Panc1 (cell line): ENCODE measurements at regions not wholly inside any gene's neighbourhood (a gene's known extent, or its start where the extent isn't known, plus 50 kb on each side); places are given as distances from the start of the nearest gene placed in this dataset.

Source experiments
- ATAC-seq: fragments of 200-7000 bp; cut with Tn5 transposase; 2 replicates; pipeline ENCODE4 v1.9.1; 2020; ENCODE audit warnings: mild to moderate bottlenecking, moderate library complexity
- BruUV-seq: library from RNA; stranded (reverse); fragments of 400-500 nt; replicated peaks from 2 replicates; lab custom pipeline; 2021; lab: Mats Ljungman, UMichigan
- CTCF ChIA-PET: fragments of 300-600 bp; sonication (Branson Sonifier 250); formaldehyde crosslinking; loops from one replicate; lab custom pipeline; 2022; ENCODE audit warnings: antibody characterized with exemption; lab: Charles Lee
- POLR2A ChIA-PET: fragments of 300-600 bp; sonication (Branson Sonifier 250); formaldehyde crosslinking; loops from one replicate; lab custom pipeline; 2022; ENCODE audit warnings: antibody characterized with exemption; lab: Charles Lee
- DNase-seq: peaks from one replicate; pipeline ENCODE4 v3.0.0-alpha.2; 2010; ENCODE audit warnings: low read depth, low spot score
- H3K27ac ChIP-seq: 2 replicates; pipeline ENCODE4 v1.5.1; 2011; ENCODE audit warnings: mild to moderate bottlenecking, low read length, inconsistent platforms
- H3K27me3 ChIP-seq: fragments of 200-500 bp; sonication (Bioruptor generic); 2 replicates; pipeline ENCODE4 v1.6.0; 2014; ENCODE audit warnings: low read length, inconsistent platforms; ENCODE audit not compliant: control insufficient read depth, insufficient read depth
- H3K36me3 ChIP-seq: fragments of 200-500 bp; sonication (Bioruptor generic); 2 replicates; pipeline ENCODE4 v1.5.1; 2014; ENCODE audit warnings: inconsistent platforms, mild to moderate bottlenecking, low read length, moderate library complexity; ENCODE audit not compliant: control insufficient read depth, insufficient read depth
- H3K4me1 ChIP-seq: 2 replicates; pipeline ENCODE4 v1.5.1; 2011; ENCODE audit warnings: inconsistent platforms, mild to moderate bottlenecking, low read length, moderate library complexity; ENCODE audit not compliant: control insufficient read depth, insufficient read depth
- H3K4me3 ChIP-seq, 2 experiments: 2 replicates each; pipeline ENCODE4 v1.5.1; 2011 to 2012; ENCODE audit warnings: low read depth in 2 of 2, low read length in 2 of 2, mild to moderate bottlenecking in 2 of 2, inconsistent platforms in 1 of 2, moderate library complexity in 1 of 2
- H3K9me3 ChIP-seq: fragments of 200-500 bp; sonication (Bioruptor generic); 2 replicates; pipeline ENCODE4 v1.5.1; 2014; ENCODE audit warnings: low read depth, mild to moderate bottlenecking, inconsistent platforms, low read length, moderate library complexity; ENCODE audit not compliant: control insufficient read depth, insufficient read depth
- CTCF ChIP-seq: fragments of 450-650 bp; IDR thresholded peaks from 2 replicates; pipeline ENCODE4 v1.5.1; 2017; ENCODE audit warnings: mild to moderate bottlenecking
- POLR2AphosphoS5 ChIP-seq: IDR thresholded peaks from 2 replicates; pipeline ENCODE4 v1.6.1; 2012; ENCODE audit warnings: mild to moderate bottlenecking, low read depth, low read length, moderate library complexity
- REST ChIP-seq, 2 experiments: IDR thresholded peaks; 2 replicates each; pipeline ENCODE4 v1.6.1; 2011 to 2012; ENCODE audit warnings: low read depth in 2 of 2, control low read depth in 1 of 2, low read length in 1 of 2, mild to moderate bottlenecking in 1 of 2, moderate library complexity in 1 of 2; ENCODE audit not compliant: insufficient read depth in 1 of 2
- SIN3A ChIP-seq: IDR thresholded peaks from 2 replicates; pipeline ENCODE4 v1.6.1; 2012; ENCODE audit warnings: low read depth, mild to moderate bottlenecking, low read length, moderate library complexity, borderline replicate concordance; ENCODE audit not compliant: insufficient read depth
- TCF7L2 ChIP-seq: IDR thresholded peaks from 2 replicates; pipeline ENCODE4 v1.6.1; 2011; ENCODE audit warnings: mild to moderate bottlenecking, low read depth, low read length, inconsistent platforms
- in situ Hi-C: cut with HindIII; loops from 2 replicates; pipeline ENCODE4 v1.10.0; 2016; ENCODE audit warnings: low sequenced_read_pairs, low pct_unique_long_range_greater_than_20kb
- intact Hi-C: fragments of 100-400 bp; cut with micrococcal nuclease; formaldehyde crosslinking; loops from one replicate; pipeline ENCODE4 v1.10.0; 2022; ENCODE audit not compliant: unreplicated experiment

- intact Hi-C loops: no loop called here
- no peak overlapping the region for H3K27ac ChIP-seq
- ATAC-seq (no peak), DNase-seq (no peak)
- no TSS peak for BruUV-seq
- no peaks in the 10 kb centered on the region for H3K9me3 ChIP-seq
- H3K4me3 ChIP-seq: no peak overlapping the region
- ChIA-PET POLR2A (no interaction called here), CTCF (no interaction called here)
- in situ Hi-C loops: no loop called here
- H3K4me1 ChIP-seq: no peaks in the 10 kb centered on the region
- H3K27me3 ChIP-seq: no peaks in the 10 kb centered on the region
- H3K36me3 ChIP-seq: no peaks in the 10 kb centered on the region
- TF ChIP-seq SIN3A (no peak), POLR2AphosphoS5 (no peak), TCF7L2 (no peak), CTCF (no peak), REST (IDR thresholded peaks at IDR 0.05; ENCODE audit: insufficient read depth in 1 of 2, low read depth in 2 of 2, low read length in 1 of 2) (no peak)
Observed at GRCh38 chr3:11917051-11917450, 70.4 kb upstream of the TAMM41 start.

GRCh38 chr3:11919390-11919789 lies 72.7 kb upstream of the TAMM41 start:
- no peak for DNase-seq
- CTCF ChIA-PET: no interaction called here
- intact Hi-C loops: no loop called here
- POLR2A ChIA-PET: no interaction called here
- no peak for ATAC-seq
- Histone ChIP-seq H3K36me3 (no peaks in the 10 kb centered on the region), H3K4me3 (no peak overlapping the region), H3K27ac (no peak overlapping the region), H3K9me3 (no peaks in the 10 kb centered on the region), H3K27me3 (peaks cover 3% of the 10 kb centered on the region; the same call in 1 of the 2 replicates), H3K4me1 (no peaks in the 10 kb centered on the region)
- BruUV-seq: no TSS peak
- TF ChIP-seq REST (IDR thresholded peaks at IDR 0.05; ENCODE audit: insufficient read depth in 1 of 2, low read depth in 2 of 2, low read length in 1 of 2) (no peak), CTCF (no peak), POLR2AphosphoS5 (no peak), TCF7L2 (no peak), SIN3A (no peak)
- in situ Hi-C loops: no loop called here
